KMS-11 (cell line): ENCODE measurements at regions not wholly inside any gene's neighbourhood (a gene's known extent, or its start where the extent isn't known, plus 50 kb on each side); places are given as distances from the start of the nearest gene placed in this dataset.
A peak's percentile ranks its signal among the peaks of the same experiment; 100 is the strongest.
"Not testable (repeated sequence)": the region's sequence is repeated elsewhere in the genome, so short reads cannot be mapped to it uniquely, and the experiment has no call there.

ENCODE experiments used
- H2AFZ ChIP-seq: fragments of 200-600 bp; sonication (generic); 2 replicates; pipeline ENCODE4 v1.6.1; 2016; ENCODE audit warnings: antibody characterized with exemption, mixed run types, low read depth
- H3K27ac ChIP-seq: fragments of 200-600 bp; sonication (generic); 2 replicates; pipeline ENCODE4 v1.6.1; 2016; ENCODE audit warnings: mild to moderate bottlenecking, mixed run types
- H3K27me3 ChIP-seq: fragments of 200-600 bp; sonication (generic); 2 replicates; pipeline ENCODE4 v1.6.1; 2017; ENCODE audit warnings: mild to moderate bottlenecking, low read depth, mixed run types, moderate library complexity; ENCODE audit not compliant: insufficient read depth
- H3K36me3 ChIP-seq: fragments of 200-600 bp; sonication (generic); 2 replicates; pipeline ENCODE4 v1.6.1; 2017; ENCODE audit warnings: mild to moderate bottlenecking, mixed run types; ENCODE audit not compliant: insufficient read depth
- H3K4me1 ChIP-seq: fragments of 200-600 bp; sonication (generic); 2 replicates; pipeline ENCODE4 v1.6.1; 2016; ENCODE audit warnings: mild to moderate bottlenecking, low read depth, mixed run types; ENCODE audit not compliant: poor library complexity, severe bottlenecking
- H3K4me2 ChIP-seq: fragments of 200-600 bp; sonication (generic); 2 replicates; pipeline ENCODE4 v1.7.0; 2016; ENCODE audit warnings: mild to moderate bottlenecking, mixed run types
- H3K4me3 ChIP-seq: fragments of 200-600 bp; sonication (generic); IDR thresholded peaks from 2 replicates; pipeline ENCODE4 v1.6.1; 2017; ENCODE audit warnings: low read depth, low read length, mixed read lengths; ENCODE audit not compliant: insufficient read depth
- H3K79me2 ChIP-seq: fragments of 200-600 bp; sonication (generic); 2 replicates; pipeline ENCODE4 v1.6.1; 2016; ENCODE audit warnings: low read depth, mixed run types; ENCODE audit not compliant: insufficient read depth
- H3K9ac ChIP-seq: fragments of 200-600 bp; sonication (generic); 2 replicates; pipeline ENCODE4 v1.6.1; 2016; ENCODE audit warnings: mild to moderate bottlenecking, mixed run types
- H4K20me1 ChIP-seq: fragments of 200-600 bp; sonication (generic); 2 replicates; pipeline ENCODE4 v1.6.1; 2016; ENCODE audit warnings: mild to moderate bottlenecking, mixed run types; ENCODE audit not compliant: insufficient read depth
- CTCF ChIP-seq: fragments of 200-600 bp; sonication (generic); conservative IDR thresholded peaks from 2 replicates; pipeline ENCODE4 v1.6.1; 2017; ENCODE audit warnings: low read depth, mild to moderate bottlenecking, antibody characterized with exemption, low read length, moderate library complexity, mixed read lengths

- H3K79me2 ChIP-seq, result no peaks in the 10 kb centered on the region
- H3K36me3 ChIP-seq, result no peaks in the 10 kb centered on the region
- no peak overlapping the region for H3K9ac ChIP-seq
- no peak overlapping the region for H3K4me3 ChIP-seq
- H4K20me1 ChIP-seq, result no peaks in the 10 kb centered on the region
- no peaks in the 10 kb centered on the region for H3K4me1 ChIP-seq
- TF ChIP-seq CTCF, result peak; percentile 44
- H3K4me2 ChIP-seq, result no peak overlapping the region
- H2AFZ ChIP-seq, result no peak overlapping the region
- H3K27ac ChIP-seq, result no peak overlapping the region
- H3K27me3 ChIP-seq, result no peaks in the 10 kb centered on the region
Observed at GRCh38 chrX:83416273-83416672, 91.8 kb upstream of the POU3F4 start.

GRCh38 chrX:83419030-83419792 is 88.9 kb upstream of the POU3F4 start:
- Histone ChIP-seq H3K9ac (no peak overlapping the region), H3K4me1 (no peaks in the 10 kb centered on the region), H3K27me3 (no peaks in the 10 kb centered on the region), H2AFZ (no peak overlapping the region), H3K36me3 (no peaks in the 10 kb centered on the region), H3K79me2 (no peaks in the 10 kb centered on the region), H3K4me2 (no peak overlapping the region), H3K4me3 (no peak overlapping the region), H4K20me1 (no peaks in the 10 kb centered on the region), H3K27ac (no peak overlapping the region)
- TF ChIP-seq CTCF, result no peak

GRCh38 chrX:83422836-83423235 is 85.3 kb upstream of the POU3F4 start:
- no peaks in the 10 kb centered on the region for H3K4me1 ChIP-seq
- no peaks in the 10 kb centered on the region for H4K20me1 ChIP-seq
- H3K27ac ChIP-seq, result no peak overlapping the region
- H3K27me3 ChIP-seq, result no peaks in the 10 kb centered on the region
- H3K4me3 ChIP-seq, result no peak overlapping the region
- TF ChIP-seq CTCF, result no peak
- H3K79me2 ChIP-seq, result no peaks in the 10 kb centered on the region
- no peaks in the 10 kb centered on the region for H3K36me3 ChIP-seq
- H3K9ac ChIP-seq, result no peak overlapping the region
- no peak overlapping the region for H2AFZ ChIP-seq
- H3K4me2 ChIP-seq, result no peak overlapping the region

- not testable (repeated sequence) for H3K27me3 ChIP-seq, H3K27ac ChIP-seq, H3K4me2 ChIP-seq, H3K36me3 ChIP-seq, H3K4me1 ChIP-seq, H4K20me1 ChIP-seq, H3K4me3 ChIP-seq, H3K79me2 ChIP-seq, H2AFZ ChIP-seq, H3K9ac ChIP-seq
Observed at GRCh38 chrX:83442552-83442951, 65.5 kb upstream of the POU3F4 start.

- TF ChIP-seq CTCF, result no peak
- Histone ChIP-seq H3K4me3 (no peak overlapping the region), H3K79me2 (no peaks in the 10 kb centered on the region), H3K27me3 (no peaks in the 10 kb centered on the region), H3K4me2 (no peak overlapping the region), H2AFZ (no peak overlapping the region), H3K9ac (no peak overlapping the region), H3K36me3 (no peaks in the 10 kb centered on the region), H4K20me1 (no peaks in the 10 kb centered on the region), H3K4me1 (no peaks in the 10 kb centered on the region), H3K27ac (no peak overlapping the region)
Observed at GRCh38 chrX:83446355-83446754, 61.7 kb upstream of the POU3F4 start.
